ENCODE measurements at regions not wholly inside any gene's neighbourhood (a gene's known extent, or its start where the extent isn't known, plus 50 kb on each side); places are given as distances from the start of the nearest gene placed in this dataset.
"Not testable (repeated sequence)": the region's sequence is repeated elsewhere in the genome, so short reads cannot be mapped to it uniquely, and the experiment has no call there.

GRCh38 chr4:116303736-116304188 is 781.6 kb downstream of the TRAM1L1 start:
- H3K4me3 ChIP-seq (replicated peaks in 1 of 3) = no peak overlapping the region
- no peaks in the 10 kb centered on the region for H3K27me3 ChIP-seq
- no peaks in the 10 kb centered on the region for H3K4me1 ChIP-seq
- H3K27ac ChIP-seq = no peak overlapping the region
- TF ChIP-seq POLR2A (IDR thresholded peaks at IDR 0.05) = no peak
- TF ChIP-seq CTCF (IDR thresholded peaks at IDR 0.05) = no peak
- intact Hi-C loops (cut with DNase I) = no loop called here
- no peak for DNase-seq
- H3K9me3 ChIP-seq = no peaks in the 10 kb centered on the region
- no peaks in the 10 kb centered on the region for H3K36me3 ChIP-seq
- WGBS, 2 donors = 83 to 100% methylated on average over 1 of the region's 1 CpG

GRCh38 chr4:116302990-116303735 is 782.2 kb downstream of the TRAM1L1 start:
- DNase-seq = no peak
- no peaks in the 10 kb centered on the region for H3K4me1 ChIP-seq
- H3K27me3 ChIP-seq = no peaks in the 10 kb centered on the region
- no peak overlapping the region for H3K27ac ChIP-seq
- H3K9me3 ChIP-seq = no peaks in the 10 kb centered on the region
- TF ChIP-seq POLR2A (IDR thresholded peaks at IDR 0.05) (no peak), CTCF (IDR thresholded peaks at IDR 0.05) (no peak)
- no peaks in the 10 kb centered on the region for H3K36me3 ChIP-seq
- 87 to 88% methylated on average over 3 of the region's 3 CpGs for WGBS, 2 donors
- intact Hi-C loops (cut with DNase I) = no loop called here
- no peak overlapping the region for H3K4me3 ChIP-seq (replicated peaks in 1 of 3)

- intact Hi-C loops (cut with DNase I) = no loop called here
- no peak overlapping the region for H3K4me3 ChIP-seq (replicated peaks in 1 of 3)
- H3K9me3 ChIP-seq = no peaks in the 10 kb centered on the region
- no peak overlapping the region for H3K27ac ChIP-seq
- H3K36me3 ChIP-seq = no peaks in the 10 kb centered on the region
- no peak for TF ChIP-seq CTCF (IDR thresholded peaks at IDR 0.05)
- TF ChIP-seq POLR2A (IDR thresholded peaks at IDR 0.05) = no peak
- no peak for DNase-seq
- WGBS, 2 donors = 96 to 100% methylated on average over 2 of the region's 2 CpGs
- H3K27me3 ChIP-seq = no peaks in the 10 kb centered on the region
- H3K4me1 ChIP-seq = no peaks in the 10 kb centered on the region
Observed at GRCh38 chr4:116275006-116275405, 810.4 kb downstream of the TRAM1L1 start.

- H3K27me3 ChIP-seq = no peaks in the 10 kb centered on the region
- no peak overlapping the region for H3K27ac ChIP-seq
- no peak overlapping the region for H3K4me3 ChIP-seq (replicated peaks in 1 of 3)
- DNase-seq = no peak
- no peaks in the 10 kb centered on the region for H3K4me1 ChIP-seq
- H3K9me3 ChIP-seq = no peaks in the 10 kb centered on the region
- H3K36me3 ChIP-seq = no peaks in the 10 kb centered on the region
- intact Hi-C loops (cut with DNase I) = no loop called here
- 77 to 81% methylated on average over 1 of the region's 1 CpG for WGBS, 2 donors
- no peak for TF ChIP-seq POLR2A (IDR thresholded peaks at IDR 0.05)
- no peak for TF ChIP-seq CTCF (IDR thresholded peaks at IDR 0.05)
Observed at GRCh38 chr4:116272336-116272735, 813.0 kb downstream of the TRAM1L1 start.

- H3K9me3 ChIP-seq; intact Hi-C loops (cut with DNase I); H3K27me3 ChIP-seq; H3K36me3 ChIP-seq; H3K4me1 ChIP-seq; DNase-seq; H3K4me3 ChIP-seq (replicated peaks in 1 of 3); H3K27ac ChIP-seq: not testable (repeated sequence)
- WGBS, 2 donors = 63% methylated on average over 3 of the region's 3 CpGs
Observed at GRCh38 chr4:116260931-116261330, 824.4 kb downstream of the TRAM1L1 start.
